ENCODE measurements at regions not wholly inside any gene's neighbourhood (a gene's known extent, or its start where the extent isn't known, plus 50 kb on each side); places are given as distances from the start of the nearest gene placed in this dataset.

- TF ChIP-seq, protein P1, sequence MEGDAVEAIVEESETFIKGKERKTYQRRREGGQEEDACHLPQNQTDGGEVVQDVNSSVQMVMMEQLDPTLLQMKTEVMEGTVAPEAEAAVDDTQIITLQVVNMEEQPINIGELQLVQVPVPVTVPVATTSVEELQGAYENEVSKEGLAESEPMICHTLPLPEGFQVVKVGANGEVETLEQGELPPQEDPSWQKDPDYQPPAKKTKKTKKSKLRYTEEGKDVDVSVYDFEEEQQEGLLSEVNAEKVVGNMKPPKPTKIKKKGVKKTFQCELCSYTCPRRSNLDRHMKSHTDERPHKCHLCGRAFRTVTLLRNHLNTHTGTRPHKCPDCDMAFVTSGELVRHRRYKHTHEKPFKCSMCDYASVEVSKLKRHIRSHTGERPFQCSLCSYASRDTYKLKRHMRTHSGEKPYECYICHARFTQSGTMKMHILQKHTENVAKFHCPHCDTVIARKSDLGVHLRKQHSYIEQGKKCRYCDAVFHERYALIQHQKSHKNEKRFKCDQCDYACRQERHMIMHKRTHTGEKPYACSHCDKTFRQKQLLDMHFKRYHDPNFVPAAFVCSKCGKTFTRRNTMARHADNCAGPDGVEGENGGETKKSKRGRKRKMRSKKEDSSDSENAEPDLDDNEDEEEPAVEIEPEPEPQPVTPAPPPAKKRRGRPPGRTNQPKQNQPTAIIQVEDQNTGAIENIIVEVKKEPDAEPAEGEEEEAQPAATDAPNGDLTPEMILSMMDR (IDR thresholded peaks at IDR 0.05): no peak
- TF ChIP-seq POLR2A (IDR thresholded peaks at IDR 0.05): no peak
These were observed 265.7 kb downstream of the ADGRG6 start for GRCh38 chr6:142567461-142567860.

All from adrenal gland (tissue), 5 donors.